Fibroblast of lung (primary cell): ENCODE measurements at regions not wholly inside any gene's neighbourhood (a gene's known extent, or its start where the extent isn't known, plus 50 kb on each side); places are given as distances from the start of the nearest gene placed in this dataset.

ENCODE experiments used
- DNase-seq, 2 donors: peaks; one replicate each; pipeline versions ENCODE4 v3.0.0 to v3.0.0-alpha.2; 2010; ENCODE audit warnings: low read depth in 2 of 2
- H2AFZ ChIP-seq: 2 replicates; pipeline ENCODE4 v1.5.1; 2012; ENCODE audit warnings: low read length, control low read depth, inconsistent platforms
- H3K27ac ChIP-seq: 2 replicates; pipeline ENCODE4 v1.5.1; 2011; ENCODE audit warnings: low read length, control low read depth; ENCODE audit not compliant: insufficient read depth
- H3K27me3 ChIP-seq: 2 replicates; pipeline ENCODE4 v1.5.1; 2011; ENCODE audit warnings: mild to moderate bottlenecking, low read length; ENCODE audit not compliant: control insufficient read depth, insufficient read depth
- H3K36me3 ChIP-seq: 2 replicates; pipeline ENCODE4 v1.5.1; 2011; ENCODE audit warnings: low read length; ENCODE audit not compliant: control insufficient read depth, insufficient read depth
- H3K4me1 ChIP-seq: 2 replicates; pipeline ENCODE4 v1.5.1; 2011; ENCODE audit warnings: low read length; ENCODE audit not compliant: control insufficient read depth, insufficient read depth; ENCODE audit errors: extremely low read depth
- H3K4me2 ChIP-seq: 2 replicates; pipeline ENCODE4 v1.5.1; 2011; ENCODE audit warnings: low read length, control low read depth; ENCODE audit not compliant: insufficient read depth; ENCODE audit errors: extremely low read depth
- H3K4me3 ChIP-seq, 4 experiments: fragments of 200-600 bp in 1 of 4; sonication (generic) in 1 of 4; replicated peaks in 1 of 4; 2 replicates each; pipeline ENCODE4 v1.5.1; 2011 to 2016; ENCODE audit warnings: low read length in 4 of 4, low read depth in 3 of 4, mild to moderate bottlenecking in 3 of 4, control low read depth in 2 of 4, inconsistent platforms in 1 of 4, mixed read lengths in 1 of 4; ENCODE audit not compliant: insufficient read depth in 1 of 4; ENCODE audit errors: control extremely low read depth in 1 of 4
- H3K79me2 ChIP-seq: 2 replicates; pipeline ENCODE4 v1.5.1; 2012; ENCODE audit warnings: mild to moderate bottlenecking, low read length, inconsistent platforms; ENCODE audit not compliant: control insufficient read depth, insufficient read depth
- H3K9ac ChIP-seq: 2 replicates; pipeline ENCODE4 v1.5.1; 2011; ENCODE audit warnings: mild to moderate bottlenecking, low read length, control low read depth; ENCODE audit not compliant: insufficient read depth
- H3K9me3 ChIP-seq: 2 replicates; pipeline ENCODE4 v1.5.1; 2012; ENCODE audit warnings: low read depth, low read length; ENCODE audit not compliant: control insufficient read depth, insufficient read depth
- H4K20me1 ChIP-seq: 2 replicates; pipeline ENCODE4 v1.5.1; 2011; ENCODE audit warnings: low read length; ENCODE audit not compliant: control insufficient read depth, insufficient read depth; ENCODE audit errors: extremely low read depth
- CTCF ChIP-seq, 2 donors: IDR thresholded peaks in 1 of 2; conservative IDR thresholded peaks in 1 of 2; 1 replicate in 1 of 2; 2 replicates in 1 of 2; pipeline ENCODE4 v1.5.1; 2011 to 2012; ENCODE audit warnings: low read length in 2 of 2, control low read depth in 1 of 2, inconsistent platforms in 1 of 2, low read depth in 1 of 2, mild to moderate bottlenecking in 1 of 2
- EZH2 ChIP-seq: IDR thresholded peaks from 2 replicates; pipeline ENCODE4 v1.5.1; 2012; ENCODE audit warnings: low read length, control low read depth, mild to moderate bottlenecking; ENCODE audit errors: missing control alignments

GRCh38 chr3:34942256-34942655 lies 697.1 kb upstream of the ARPP21 start:
- H3K27ac ChIP-seq, result no peak overlapping the region
- DNase-seq, result no peak
- no peak for TF ChIP-seq CTCF (conservative IDR thresholded peaks at IDR 0.05 in 1 of 2, IDR thresholded peaks at IDR 0.05 in 1 of 2; ENCODE audit: low read depth in 1 of 2, low read length in 2 of 2)
- TF ChIP-seq EZH2, result no peak

GRCh38 chr3:34947834-34948233 lies 691.5 kb upstream of the ARPP21 start:
- Histone ChIP-seq H4K20me1 (no peaks in the 10 kb centered on the region), H3K27ac (no peak overlapping the region), H3K79me2 (no peaks in the 10 kb centered on the region), H2AFZ (no peak overlapping the region), H3K9me3 (no peaks in the 10 kb centered on the region), H3K27me3 (no peaks in the 10 kb centered on the region), H3K4me3 (no peak overlapping the region), H3K36me3 (no peaks in the 10 kb centered on the region), H3K9ac (no peak overlapping the region), H3K4me1 (no peaks in the 10 kb centered on the region), H3K4me2 (no peak overlapping the region)
- no peak for TF ChIP-seq CTCF (conservative IDR thresholded peaks at IDR 0.05 in 1 of 2, IDR thresholded peaks at IDR 0.05 in 1 of 2; ENCODE audit: low read depth in 1 of 2, low read length in 2 of 2)
- TF ChIP-seq EZH2, result no peak
- peak in 1 of 2 donors; percentile 93 for DNase-seq

More at GRCh38 chr3:34942256-34942655, 697.1 kb upstream of the ARPP21 start:
- Histone ChIP-seq H3K9ac (no peak overlapping the region), H3K27me3 (no peaks in the 10 kb centered on the region), H3K36me3 (no peaks in the 10 kb centered on the region), H3K9me3 (no peaks in the 10 kb centered on the region), H3K79me2 (no peaks in the 10 kb centered on the region), H3K4me2 (no peak overlapping the region), H2AFZ (no peak overlapping the region), H3K4me1 (no peaks in the 10 kb centered on the region), H3K4me3 (no peak overlapping the region), H4K20me1 (no peaks in the 10 kb centered on the region)

- no peak for TF ChIP-seq EZH2
- TF ChIP-seq CTCF (conservative IDR thresholded peaks at IDR 0.05 in 1 of 2, IDR thresholded peaks at IDR 0.05 in 1 of 2; ENCODE audit: low read depth in 1 of 2, low read length in 2 of 2), result no peak
- H3K36me3 ChIP-seq, result no peaks in the 10 kb centered on the region
- no peaks in the 10 kb centered on the region for H3K4me1 ChIP-seq
- H3K4me3 ChIP-seq, result no peak overlapping the region
- no peaks in the 10 kb centered on the region for H3K27me3 ChIP-seq
- peak in 1 of 2 donors; percentile 67 for DNase-seq
- no peaks in the 10 kb centered on the region for H3K9me3 ChIP-seq
- no peak overlapping the region for H3K9ac ChIP-seq
- H4K20me1 ChIP-seq, result no peaks in the 10 kb centered on the region
- H2AFZ ChIP-seq, result no peak overlapping the region
- no peak overlapping the region for H3K27ac ChIP-seq
- H3K4me2 ChIP-seq, result no peak overlapping the region
- H3K79me2 ChIP-seq, result no peaks in the 10 kb centered on the region
Observed at GRCh38 chr3:34948517-34948916, 690.8 kb upstream of the ARPP21 start.
